Left lung (tissue), 4 donors: ENCODE measurements at regions not wholly inside any gene's neighbourhood (a gene's known extent, or its start where the extent isn't known, plus 50 kb on each side); places are given as distances from the start of the nearest gene placed in this dataset.

Experiments used
- ATAC-seq: fragments of 200-7000 bp; cut with Tn5 transposase; one replicate; pipeline ENCODE4 v1.9.1; 2020; ENCODE audit warnings: moderate library complexity
- DNase-seq, 4 donors: peaks; one replicate each; pipeline ENCODE4 v3.0.0-alpha.2; 2013 to 2020
- H3K27ac ChIP-seq, 2 donors: fragments of 200-600 bp; sonication (generic) in 1 of 2; one replicate each; pipeline versions ENCODE4 v1.5.0 to v1.8.0; 2020 to 2021
- H3K27me3 ChIP-seq, 2 donors: fragments of 200-600 bp; sonication (generic) in 1 of 2; one replicate each; pipeline versions ENCODE4 v1.5.0 to v1.8.0; 2020 to 2021
- H3K36me3 ChIP-seq, 2 donors: fragments of 200-600 bp; sonication (generic) in 1 of 2; one replicate each; pipeline versions ENCODE4 v1.5.0 to v1.8.0; 2020 to 2021
- H3K4me1 ChIP-seq, 2 donors: fragments of 200-600 bp; one replicate each; pipeline ENCODE4 v1.8.0; 2021
- H3K4me3 ChIP-seq, 2 donors: fragments of 200-600 bp; sonication (generic) in 1 of 2; one replicate each; pipeline versions ENCODE4 v1.5.0 to v1.8.0; 2020 to 2021; ENCODE audit warnings: mild to moderate bottlenecking in 1 of 2
- H3K9me3 ChIP-seq, 2 donors: fragments of 200-600 bp; sonication (generic) in 1 of 2; one replicate each; pipeline versions ENCODE4 v1.5.0 to v1.8.0; 2020 to 2021
- CTCF ChIP-seq, 2 donors: fragments of 200-600 bp; sonication (generic) in 1 of 2; IDR thresholded peaks; one replicate each; pipeline versions ENCODE4 v1.5.0 to v1.8.0; 2021; ENCODE audit warnings: antibody characterized with exemption in 2 of 2
- intact Hi-C, 2 donors: fragments of 100-400 bp; cut with DNase I; formaldehyde crosslinking; loops; one replicate each; pipeline versions ENCODE4 v1.11.2 to v1.14.2; 2022
- donor health status: DM: no; HTN: yes; CAD: no.
- donor health status: DM: no; HTN: no; CAD: no.

- TF ChIP-seq CTCF (IDR thresholded peaks at IDR 0.05), result no peak
- peaks cover 0 to 13% of the 10 kb centered on the region in 2 donors for H3K27me3 ChIP-seq
- H3K4me3 ChIP-seq, result no peak overlapping the region
- H3K27ac ChIP-seq, result no peak overlapping the region
- H3K4me1 ChIP-seq, result no peaks in the 10 kb centered on the region
- peaks cover 0 to 26% of the 10 kb centered on the region in 2 donors for H3K9me3 ChIP-seq
- intact Hi-C loops, result no loop called here
- H3K36me3 ChIP-seq, result no peaks in the 10 kb centered on the region
- DNase-seq (no peak), ATAC-seq (no peak)
Observed at GRCh38 chr14:104526723-104527645, 52.6 kb upstream of the C14orf180 start.

- no peak overlapping the region for H3K27ac ChIP-seq
- H3K27me3 ChIP-seq, result peaks cover 0 to 13% of the 10 kb centered on the region in 2 donors
- H3K9me3 ChIP-seq, result peaks cover 0 to 26% of the 10 kb centered on the region in 2 donors
- H3K4me1 ChIP-seq, result no peaks in the 10 kb centered on the region
- DNase-seq (no peak), ATAC-seq (no peak)
- H3K36me3 ChIP-seq, result no peaks in the 10 kb centered on the region
- intact Hi-C loops, result no loop called here
- TF ChIP-seq CTCF (IDR thresholded peaks at IDR 0.05), result no peak
- H3K4me3 ChIP-seq, result no peak overlapping the region
Observed at GRCh38 chr14:104527857-104528459, 51.6 kb upstream of the C14orf180 start.

GRCh38 chr14:104528496-104528895, 51.1 kb upstream of the C14orf180 start:
- no peak for TF ChIP-seq CTCF (IDR thresholded peaks at IDR 0.05)
- DNase-seq, result no peak
- Histone ChIP-seq H3K36me3 (no peaks in the 10 kb centered on the region), H3K27me3 (peaks cover 0 to 13% of the 10 kb centered on the region in 2 donors), H3K27ac (no peak overlapping the region), H3K4me3 (no peak overlapping the region), H3K4me1 (no peaks in the 10 kb centered on the region), H3K9me3 (peaks cover 0 to 26% of the 10 kb centered on the region in 2 donors)
- no peak for ATAC-seq
- intact Hi-C loops, result no loop called here
